ENCODE measurements at regions not wholly inside any gene's neighbourhood (a gene's known extent, or its start where the extent isn't known, plus 50 kb on each side); places are given as distances from the start of the nearest gene placed in this dataset.

DNA sequence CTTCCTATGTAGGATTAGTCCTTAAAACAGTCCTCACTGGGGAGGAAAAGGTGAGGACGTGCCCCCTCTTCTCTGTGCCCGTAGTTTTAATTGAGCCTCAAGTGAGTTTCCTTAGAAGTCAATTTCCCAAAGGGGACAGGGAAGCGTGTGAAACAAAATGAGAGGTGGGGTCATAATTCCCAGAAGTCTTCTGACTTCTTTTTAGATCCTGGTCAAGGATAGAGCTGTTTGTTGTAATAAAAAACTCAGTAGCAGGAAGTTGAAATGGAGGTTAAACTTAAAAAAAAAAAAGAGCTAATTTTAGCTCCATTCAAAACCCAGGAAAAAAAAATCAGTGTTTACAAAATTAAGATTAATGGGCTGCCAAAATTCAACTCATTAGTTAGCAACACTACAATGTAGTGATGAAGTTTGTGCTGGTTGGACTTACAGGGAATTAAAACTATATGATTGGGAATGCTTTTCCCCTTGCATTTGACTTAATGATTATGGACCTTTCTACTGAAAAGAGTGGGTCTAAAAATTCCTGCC is 158.3 kb upstream of the MEF2C start:
- TF ChIP-seq YY1 (IDR thresholded peaks at IDR 0.05; ENCODE audit: insufficient read depth, insufficient read length) (no peak), ZNF274 (IDR thresholded peaks at IDR 0.05; ENCODE audit: low read depth, low read length) (no peak), SUZ12 (IDR thresholded peaks at IDR 0.05; ENCODE audit: extremely low read depth, insufficient read depth, insufficient read length) (no peak)

All from NT2/D1 (cell line).